Ammon's horn (tissue), 1 donor: ENCODE measurements at regions not wholly inside any gene's neighbourhood (a gene's known extent, or its start where the extent isn't known, plus 50 kb on each side); places are given as distances from the start of the nearest gene placed in this dataset.

Source experiments
- DNase-seq: peaks from one replicate; pipeline ENCODE4 v3.0.0-alpha.2; 2016; ENCODE audit warnings: low spot score

- no peak for DNase-seq
Observed at GRCh38 chr19:27689734-27690241, 1523.2 kb downstream of the UQCRFS1 start.

- no peak for DNase-seq
Observed at GRCh38 chr19:27684293-27684692, 1528.7 kb downstream of the UQCRFS1 start.

GRCh38 chr19:27681972-27682371, 1531.0 kb downstream of the UQCRFS1 start:
- DNase-seq = no peak

GRCh38 chr19:27679905-27680304, 1533.0 kb downstream of the UQCRFS1 start:
- DNase-seq = no peak

- no peak for DNase-seq
Observed at GRCh38 chr19:27679399-27679798, 1533.6 kb downstream of the UQCRFS1 start.

GRCh38 chr19:27676877-27677276, 1536.1 kb downstream of the UQCRFS1 start:
- DNase-seq = no peak

- no peak for DNase-seq
Observed at GRCh38 chr19:27676334-27676733, 1536.6 kb downstream of the UQCRFS1 start.

GRCh38 chr19:27675771-27676170, 1537.2 kb downstream of the UQCRFS1 start:
- DNase-seq = no peak

GRCh38 chr19:27674701-27675100, 1538.2 kb downstream of the UQCRFS1 start:
- no peak for DNase-seq

GRCh38 chr19:27673986-27674385, 1539.0 kb downstream of the UQCRFS1 start:
- DNase-seq = no peak

GRCh38 chr19:27672309-27673047, 1540.5 kb downstream of the UQCRFS1 start:
- DNase-seq = no peak

GRCh38 chr19:27671876-27672275, 1541.1 kb downstream of the UQCRFS1 start:
- DNase-seq = no peak

- DNase-seq = no peak
Observed at GRCh38 chr19:27660428-27660827, 1552.5 kb downstream of the UQCRFS1 start.

GRCh38 chr19:27657271-27658051, 1555.5 kb downstream of the UQCRFS1 start:
- DNase-seq = no peak

- DNase-seq = no peak
Observed at GRCh38 chr19:27654266-27654990, 1558.5 kb downstream of the UQCRFS1 start.

- DNase-seq = no peak
Observed at GRCh38 chr19:27652796-27653195, 1560.2 kb downstream of the UQCRFS1 start.

GRCh38 chr19:27652281-27652680, 1560.7 kb downstream of the UQCRFS1 start:
- no peak for DNase-seq

- no peak for DNase-seq
Observed at GRCh38 chr19:27647423-27647822, 1565.5 kb downstream of the UQCRFS1 start.

- no peak for DNase-seq
Observed at GRCh38 chr19:27635401-27635800, 1577.5 kb downstream of the UQCRFS1 start.

- no peak for DNase-seq
Observed at GRCh38 chr19:27618006-27618405, 1594.9 kb downstream of the UQCRFS1 start.

- DNase-seq = no peak
Observed at GRCh38 chr19:27580906-27581305, 1632.0 kb downstream of the UQCRFS1 start.
